COLO829 (cell line): ENCODE measurements at regions not wholly inside any gene's neighbourhood (a gene's known extent, or its start where the extent isn't known, plus 50 kb on each side); places are given as distances from the start of the nearest gene placed in this dataset.
"Not testable (repeated sequence)": the region's sequence is repeated elsewhere in the genome, so short reads cannot be mapped to it uniquely, and the experiment has no call there.

ENCODE experiments used
- DNase-seq: peaks from one replicate; pipeline ENCODE4 v3.0.0; 2012; ENCODE audit warnings: low spot score

DNA sequence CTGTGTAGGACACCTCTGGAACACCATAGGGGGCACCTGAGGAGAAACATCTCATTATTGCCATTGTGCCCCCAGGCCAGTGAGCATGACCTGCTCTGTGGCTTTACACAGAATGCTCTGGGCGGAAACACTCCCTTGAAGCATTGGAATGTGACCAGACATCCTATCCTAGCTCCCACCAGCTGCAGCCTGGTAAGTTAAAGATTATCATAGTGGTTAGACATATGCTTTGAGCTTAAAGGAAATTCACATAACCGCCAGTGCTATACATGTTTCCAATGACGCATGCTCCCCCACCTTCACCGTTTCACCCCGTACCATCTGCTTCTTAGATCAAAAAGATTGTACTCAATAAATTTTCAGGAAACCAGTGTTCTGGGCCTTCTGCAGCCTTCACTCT, 217.7 kb upstream of the CENPE start:
- DNase-seq: no peak

DNA sequence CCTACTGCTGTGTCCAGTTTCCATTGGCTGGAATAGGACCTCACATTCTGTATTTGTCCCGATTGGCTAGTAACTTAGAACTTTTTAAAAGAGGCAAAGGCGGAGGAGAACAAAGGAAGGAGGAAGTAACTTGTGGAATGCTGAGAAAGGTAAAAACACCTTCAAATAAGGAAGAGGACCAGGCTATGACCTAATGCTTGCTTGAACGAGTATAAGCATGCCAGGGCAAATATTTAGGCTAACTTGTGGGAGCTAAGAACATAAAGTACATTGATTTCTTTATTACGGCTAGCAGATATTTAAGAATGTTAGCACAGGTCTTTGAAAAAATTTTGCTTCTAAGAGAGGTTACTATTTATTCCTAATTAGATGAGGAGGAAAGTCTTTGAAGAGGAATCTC, 214.5 kb upstream of the CENPE start:
- not testable (repeated sequence) for DNase-seq

DNA sequence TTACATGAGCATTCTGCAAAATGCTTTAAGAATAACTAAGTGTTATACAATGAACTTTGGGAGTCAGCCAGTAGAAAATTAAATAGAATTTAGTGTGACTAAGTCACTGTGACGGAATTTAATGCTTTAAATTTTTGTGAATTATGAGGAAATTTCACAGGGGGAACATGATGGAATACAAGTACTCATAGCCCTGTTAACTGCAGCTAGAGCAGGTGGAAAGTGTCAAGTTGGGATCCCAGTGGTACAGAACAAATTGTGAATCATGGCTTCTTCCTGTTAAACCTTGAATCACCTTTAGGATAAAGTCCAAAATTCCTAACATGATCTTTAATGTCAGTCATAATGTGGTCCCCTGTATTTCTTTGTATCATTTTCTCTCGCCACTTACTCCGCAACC, 212.2 kb upstream of the CENPE start:
- DNase-seq: no peak

DNA sequence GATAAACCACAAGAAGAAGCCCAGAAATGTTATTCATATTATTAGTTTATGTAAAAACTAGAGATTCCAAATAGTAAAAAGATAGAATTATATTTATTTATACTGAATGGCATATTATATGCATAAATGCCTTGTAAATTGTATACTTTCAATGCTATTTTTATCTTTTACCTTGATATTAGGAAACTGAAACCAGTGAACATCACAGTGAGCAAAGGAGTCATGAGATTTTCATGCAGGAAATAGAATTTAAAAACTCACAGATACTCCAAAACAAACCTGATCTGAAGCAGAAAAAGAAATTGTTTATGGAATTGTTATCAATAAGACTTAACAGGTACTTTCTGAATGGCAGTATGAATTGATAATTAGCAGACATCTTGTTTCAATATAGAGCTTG, 207.3 kb upstream of the CENPE start:
- no peak for DNase-seq

DNA sequence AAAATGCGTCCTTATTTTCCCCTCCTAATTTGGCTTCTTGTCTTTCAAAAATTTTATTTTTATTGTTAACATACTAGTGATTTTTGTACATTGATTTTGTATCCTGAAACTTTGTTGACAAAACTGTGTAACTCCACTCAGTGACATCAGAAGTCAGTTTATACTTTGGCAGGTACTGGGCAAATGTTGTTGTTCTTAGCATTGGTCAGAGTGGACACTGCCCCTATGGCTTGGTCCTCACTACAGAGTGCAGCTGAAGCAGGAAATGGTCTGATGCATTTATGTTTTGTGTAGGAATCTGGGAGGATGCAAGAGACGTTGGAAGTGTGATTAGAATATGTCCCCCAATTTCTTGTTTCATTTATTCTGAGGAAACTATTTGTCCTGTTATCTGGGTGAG, 205.5 kb upstream of the CENPE start:
- DNase-seq: no peak

DNA sequence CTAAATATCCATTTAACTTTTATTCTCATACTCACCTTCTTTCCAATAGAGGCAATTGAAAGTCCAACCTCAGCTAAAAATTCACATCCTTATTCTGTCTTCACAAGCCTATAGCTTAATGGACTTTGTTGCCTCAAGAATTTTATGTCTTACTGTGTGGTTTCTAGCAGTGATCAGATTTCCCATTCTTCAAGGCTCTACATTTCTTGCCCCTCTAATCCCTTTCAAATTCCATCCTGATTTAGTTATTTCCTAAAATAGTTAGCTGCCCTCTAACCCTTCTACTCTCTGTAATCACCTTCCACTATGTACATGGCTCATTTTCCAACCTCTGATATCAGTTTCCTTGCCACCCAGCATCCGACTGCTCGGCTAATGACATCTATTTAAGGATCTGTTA, 204.1 kb upstream of the CENPE start:
- no peak for DNase-seq

DNA sequence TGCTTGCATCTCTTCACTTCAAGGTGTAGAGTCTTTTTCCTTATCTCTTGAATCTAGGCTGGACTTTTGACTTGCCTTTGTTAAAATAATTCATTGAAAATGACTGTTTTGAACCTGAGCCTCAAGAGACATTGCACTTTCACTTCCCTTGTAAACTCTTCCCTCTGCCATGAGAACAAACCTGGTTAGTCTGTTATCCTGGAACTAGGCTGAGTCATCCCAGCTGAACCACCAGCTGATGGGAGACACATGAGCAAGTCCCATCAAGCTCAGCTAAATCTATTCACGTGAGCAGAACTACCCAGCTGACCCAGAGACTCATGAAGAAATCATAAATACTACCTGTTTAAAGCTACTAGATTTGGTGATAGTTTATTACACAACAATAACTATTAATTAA, 202.3 kb upstream of the CENPE start:
- DNase-seq: peak; percentile 16

DNA sequence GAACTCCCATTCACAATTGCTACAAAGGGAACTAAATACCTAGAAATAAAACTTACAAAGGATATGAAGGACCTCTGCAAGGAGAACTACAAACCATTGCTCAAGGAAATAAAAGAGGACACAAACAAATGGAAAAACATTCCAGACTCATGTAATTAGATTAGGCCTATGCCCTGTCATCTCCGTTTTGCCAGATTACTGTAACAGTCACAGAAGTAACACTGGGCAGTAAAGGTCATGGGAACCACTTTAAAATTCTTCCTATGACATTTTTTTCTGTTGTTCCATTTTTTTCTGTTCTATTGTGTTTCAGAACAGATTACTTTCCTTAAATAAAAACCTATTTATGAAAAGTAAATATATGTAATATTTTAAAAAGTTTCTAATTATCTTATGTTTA, 199.4 kb upstream of the CENPE start:
- DNase-seq: no peak

DNA sequence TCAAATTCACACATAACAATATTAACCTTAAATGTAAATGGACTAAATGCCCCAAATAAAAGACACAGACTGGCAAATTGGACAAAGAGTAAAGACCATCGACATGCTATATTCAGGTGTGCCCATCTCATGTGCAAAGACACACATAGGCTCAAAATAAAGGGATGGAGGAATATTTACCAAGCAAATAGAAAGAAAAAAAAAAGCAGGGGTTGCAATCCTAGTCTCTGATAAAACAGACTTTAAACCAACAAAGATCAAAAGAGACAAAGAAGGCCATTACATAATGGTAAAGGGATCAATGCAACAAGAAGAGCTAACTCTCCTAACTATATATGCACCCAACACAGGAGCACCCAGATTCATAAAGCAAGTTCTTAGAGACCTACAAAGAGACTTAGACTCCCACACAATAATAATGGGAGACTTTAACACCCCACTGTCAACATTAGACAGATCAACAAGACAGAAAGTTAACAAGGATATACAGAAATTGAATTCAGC, 189.4 kb upstream of the CENPE start:
- DNase-seq: not testable (repeated sequence)

DNA sequence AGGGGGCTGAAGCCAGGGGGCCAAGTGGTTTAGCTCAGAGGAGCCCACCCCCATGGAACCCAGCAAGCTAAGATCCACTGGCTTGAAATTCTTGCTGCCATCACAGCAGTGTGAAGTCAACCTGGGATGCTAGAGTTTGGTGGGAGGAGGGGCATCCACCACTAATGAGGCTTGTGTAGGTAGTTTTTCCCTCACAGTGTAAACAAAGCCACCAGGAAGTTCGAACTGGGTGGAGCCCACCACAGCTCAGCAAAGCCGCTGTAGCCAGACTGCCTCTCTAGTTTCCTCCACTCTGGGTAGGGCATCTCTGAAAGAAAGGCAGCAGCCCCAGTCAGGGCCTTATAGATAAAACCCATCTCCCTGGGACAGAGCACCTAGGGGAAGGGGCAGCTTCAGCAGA, 187.4 kb upstream of the CENPE start:
- DNase-seq: not testable (repeated sequence)

DNA sequence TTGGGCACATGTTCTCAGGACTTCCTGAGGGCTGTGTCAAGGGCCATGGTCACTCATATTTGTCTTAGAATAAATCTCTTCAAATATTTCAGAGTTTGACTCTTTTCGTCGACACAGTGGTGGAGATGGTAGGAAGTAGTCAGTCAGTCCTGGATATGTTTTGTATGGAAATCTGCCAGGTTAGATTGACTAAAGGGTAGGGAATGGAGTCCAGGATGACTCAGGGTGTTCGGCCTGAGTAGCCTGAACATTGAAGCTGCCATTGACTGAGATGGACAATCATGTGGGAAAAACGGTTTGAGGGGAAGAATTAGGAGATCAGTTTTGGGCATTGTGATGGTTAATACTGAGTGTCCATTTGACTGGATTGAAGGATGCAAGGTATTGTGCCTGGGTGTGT, 177.1 kb upstream of the CENPE start:
- no peak for DNase-seq

DNA sequence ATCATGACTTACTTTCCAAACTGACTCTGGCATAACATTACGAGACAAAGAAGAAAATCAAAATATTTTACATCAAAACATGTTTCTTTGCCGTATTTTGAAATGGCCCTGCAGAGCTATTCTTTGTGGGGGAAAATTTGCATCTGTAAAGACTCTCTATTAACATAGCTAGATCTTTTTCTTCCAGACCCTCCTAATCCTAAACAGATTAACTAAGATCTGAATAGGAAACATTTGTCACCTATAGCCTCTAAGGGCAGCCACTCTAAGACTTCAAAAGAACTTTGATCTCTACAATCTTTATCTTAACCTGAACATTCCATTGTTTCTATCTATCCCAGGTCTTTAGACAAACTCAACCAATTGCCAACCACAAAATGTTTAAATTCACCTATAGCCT, 176.6 kb upstream of the CENPE start:
- DNase-seq: no peak

DNA sequence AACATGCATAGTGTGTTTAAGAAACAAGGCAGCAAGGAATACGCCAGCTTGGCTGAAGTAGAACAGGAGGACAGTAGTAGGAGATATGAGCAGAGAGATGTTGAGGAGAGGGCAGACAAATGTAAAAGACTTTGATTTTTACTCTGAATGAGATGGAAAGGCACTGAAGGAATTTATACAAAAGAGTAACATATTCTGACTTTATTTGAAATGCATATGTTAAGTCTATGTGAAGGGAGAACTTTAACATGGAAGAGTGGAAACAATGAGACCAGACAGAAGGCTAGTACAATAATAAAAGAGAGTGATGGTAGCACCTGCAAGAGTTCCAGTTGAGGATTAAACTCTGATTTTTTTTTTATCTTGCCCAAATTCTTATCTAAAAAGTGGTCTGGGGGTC, 176.2 kb upstream of the CENPE start:
- no peak for DNase-seq

DNA sequence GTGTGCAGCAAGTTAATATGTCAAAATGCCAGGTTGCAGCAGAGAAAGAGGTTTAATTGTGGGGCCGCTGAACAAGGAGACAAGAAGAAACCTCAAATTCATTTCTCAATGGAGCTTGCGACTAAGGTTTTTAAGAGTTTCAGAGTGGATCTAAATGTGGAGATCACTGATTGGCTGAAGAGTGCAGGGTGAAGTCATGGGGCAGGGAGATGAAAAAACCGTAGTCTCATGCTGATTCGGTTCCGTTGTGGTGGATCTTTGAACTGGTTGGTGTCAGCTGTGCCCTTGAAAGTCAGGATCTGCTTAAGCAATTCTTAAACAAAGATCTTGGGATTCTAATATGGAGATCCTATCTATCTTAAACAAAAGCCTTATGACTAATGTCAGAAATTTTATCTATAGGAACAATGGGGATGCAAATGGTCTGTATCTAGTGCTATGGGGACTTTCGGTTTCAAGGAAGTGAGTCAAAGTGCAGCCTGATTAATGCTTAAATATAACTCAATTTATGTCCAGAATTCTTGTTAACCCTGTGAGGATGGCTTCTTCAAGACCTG, 173.9 kb upstream of the CENPE start:
- no peak for DNase-seq

DNA sequence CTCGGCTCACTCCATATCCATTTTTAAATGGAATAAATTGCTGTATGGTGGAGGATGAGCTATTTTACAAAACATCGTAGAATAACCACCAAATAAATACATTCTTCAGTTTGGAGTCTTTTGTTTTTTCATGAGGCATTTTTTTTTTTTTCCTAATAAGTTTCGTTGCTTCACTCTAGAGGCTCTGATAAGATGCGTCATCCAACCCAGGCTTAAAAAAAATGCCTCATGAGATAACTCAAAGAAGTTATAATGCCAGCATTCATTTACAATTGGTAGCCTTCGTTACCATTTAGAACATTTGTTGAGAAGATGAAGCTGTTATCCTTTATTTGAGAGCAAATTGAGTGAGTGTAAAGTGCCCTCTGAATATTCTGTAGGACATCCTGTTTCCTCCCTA, 172.2 kb upstream of the CENPE start:
- DNase-seq: no peak

DNA sequence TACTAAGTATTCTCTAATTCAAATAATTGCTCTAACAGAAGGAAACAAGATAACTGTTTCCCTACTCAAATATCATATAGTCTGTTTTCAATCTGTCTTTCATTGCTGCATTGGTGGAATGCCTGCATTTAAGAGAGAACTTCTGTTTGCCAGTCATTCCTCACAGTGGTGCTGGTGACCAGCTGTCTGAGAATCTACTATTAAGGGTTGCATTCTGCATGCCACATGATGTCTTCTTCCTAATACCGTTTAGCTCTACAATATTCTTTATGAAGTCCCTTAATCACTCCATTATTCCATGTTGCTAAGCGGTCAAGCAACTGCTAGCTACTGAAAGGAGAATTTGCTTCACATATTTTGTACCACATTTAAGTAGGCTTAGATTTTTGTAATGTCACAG, 167.1 kb upstream of the CENPE start:
- no peak for DNase-seq

DNA sequence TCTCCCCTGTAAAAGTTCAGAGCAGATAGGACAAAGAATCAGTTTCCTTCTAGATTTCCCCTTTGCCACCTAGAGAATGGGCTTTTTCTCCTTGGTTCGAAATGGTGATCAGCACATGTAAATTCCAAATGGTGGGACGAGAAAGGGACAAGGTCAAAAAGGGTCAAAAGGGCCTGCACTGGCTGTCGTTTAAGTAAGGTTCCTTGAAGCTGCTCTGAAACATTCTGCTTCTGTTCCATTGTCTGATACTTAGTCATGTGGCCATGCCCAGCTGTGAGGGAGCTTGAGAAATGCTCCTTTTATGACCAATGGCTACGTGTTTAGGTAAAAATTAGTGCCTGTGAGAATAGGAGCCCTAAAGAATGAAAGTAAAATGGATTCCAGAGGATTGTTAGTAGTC, 165.9 kb upstream of the CENPE start:
- DNase-seq: no peak

DNA sequence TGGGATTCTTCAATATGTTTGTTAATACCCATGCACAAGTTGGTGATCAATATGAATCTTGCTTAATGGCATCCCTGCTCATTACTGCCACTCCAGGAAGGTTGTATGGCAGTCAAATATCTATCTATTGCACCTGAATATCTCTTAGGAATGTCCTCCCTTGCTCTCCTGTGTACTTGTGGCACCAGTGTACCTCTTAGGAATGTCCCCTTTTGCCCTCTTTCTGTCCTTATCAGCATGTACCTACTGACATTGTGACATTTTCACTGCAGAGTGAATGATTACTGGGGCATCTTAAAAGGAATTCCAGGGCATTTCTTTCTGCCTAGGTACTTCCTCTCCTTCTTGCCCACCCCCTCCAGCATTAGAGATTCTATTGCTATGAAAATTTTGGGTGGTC, 163.8 kb upstream of the CENPE start:
- no peak for DNase-seq

DNA sequence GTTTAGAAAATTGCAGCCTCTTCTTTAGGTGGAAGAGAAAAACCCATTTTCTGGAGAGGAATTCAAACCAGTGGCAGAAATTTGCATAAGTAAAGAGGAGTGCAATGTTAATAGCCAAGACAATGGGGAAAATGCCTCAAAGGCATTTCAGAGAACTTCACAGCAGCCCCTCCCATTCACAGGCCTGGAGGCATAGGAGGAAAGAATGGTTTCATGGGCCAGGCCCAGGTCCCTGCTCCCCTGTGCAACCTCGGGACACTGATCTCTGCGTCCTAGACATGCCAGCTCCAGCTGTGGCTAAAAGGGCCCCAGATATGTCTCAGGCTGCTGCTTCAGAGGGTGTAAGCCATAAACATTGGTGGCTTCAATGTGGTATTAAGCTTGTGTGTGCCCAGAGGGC, 161.8 kb upstream of the CENPE start:
- no peak for DNase-seq

DNA sequence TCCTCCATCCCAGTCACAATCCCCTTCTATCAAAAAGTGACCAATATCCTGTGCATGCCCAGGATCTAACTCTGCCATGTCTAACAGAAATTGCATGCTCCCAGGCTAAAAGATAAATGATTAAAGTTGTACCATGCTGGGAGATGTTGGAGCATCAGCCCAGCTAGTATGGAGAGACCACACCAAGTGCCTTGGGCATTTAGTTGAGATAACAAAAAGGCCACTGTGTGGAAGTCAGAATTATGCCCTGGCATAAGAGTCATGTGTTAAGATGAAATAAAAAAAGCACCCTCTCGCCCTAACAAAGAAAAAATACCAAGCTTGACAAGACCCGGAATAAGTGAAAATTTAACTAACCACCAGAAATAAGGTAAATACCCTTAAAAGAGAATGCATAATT, 155.9 kb upstream of the CENPE start:
- DNase-seq: peak; percentile 71

DNA sequence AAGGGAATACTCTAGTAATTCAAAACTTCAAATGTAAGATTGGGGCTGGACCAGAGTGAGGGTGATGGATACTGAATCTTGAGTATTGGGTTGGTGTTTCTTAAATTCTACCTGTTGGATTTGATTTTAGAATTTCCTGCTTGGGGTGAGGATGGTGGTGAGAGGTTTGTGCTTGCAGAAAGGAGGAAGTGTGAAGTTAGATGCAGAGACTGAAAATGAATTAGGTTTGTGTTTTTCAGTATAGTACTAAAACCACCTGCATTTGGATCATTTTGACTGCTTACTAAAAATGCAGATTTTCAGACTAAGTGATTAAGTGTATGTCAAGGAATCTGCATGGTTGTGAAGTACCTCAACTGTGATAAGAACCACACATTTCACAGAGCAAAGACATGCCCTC, 131.5 kb upstream of the CENPE start:
- DNase-seq: no peak

DNA sequence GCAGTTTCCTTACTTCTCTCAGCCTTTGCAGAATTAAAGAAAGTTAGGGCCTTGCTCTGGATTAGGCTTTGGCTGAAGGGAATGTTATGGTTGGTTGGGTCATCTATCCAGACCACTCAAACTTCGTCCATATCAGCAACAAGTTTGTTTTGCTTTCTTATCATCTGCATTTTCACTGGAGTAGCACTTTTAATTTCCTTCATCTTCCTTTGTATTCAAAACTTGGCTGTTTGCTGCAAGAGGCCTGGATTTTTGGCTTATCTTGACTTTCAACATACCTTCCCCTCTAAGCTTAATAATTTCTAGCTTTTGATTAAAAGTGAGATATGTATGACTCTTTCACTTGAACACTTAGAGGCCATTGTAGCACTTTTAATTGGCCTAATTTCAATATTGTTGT, 126.7 kb upstream of the CENPE start:
- no peak for DNase-seq

DNA sequence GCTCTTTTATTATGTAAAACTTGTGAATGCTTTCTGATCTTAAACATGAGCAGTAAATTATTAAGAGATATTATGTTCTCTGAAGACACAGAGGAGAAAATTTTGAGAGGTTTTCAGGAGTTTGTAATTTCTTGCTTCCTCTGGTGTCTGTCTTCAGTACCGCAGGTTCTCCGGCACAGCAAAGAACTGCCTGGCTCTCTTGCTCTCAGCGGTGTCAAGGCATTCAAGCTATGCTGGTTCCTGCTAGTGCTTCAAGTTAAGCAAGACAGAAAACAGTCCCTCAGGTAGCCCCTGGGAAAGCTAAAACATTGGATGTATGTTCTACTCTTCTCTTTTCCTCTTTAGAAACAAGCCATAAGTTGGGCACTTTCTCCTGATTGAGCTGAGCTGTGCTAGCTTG, 120.2 kb upstream of the CENPE start:
- no peak for DNase-seq

DNA sequence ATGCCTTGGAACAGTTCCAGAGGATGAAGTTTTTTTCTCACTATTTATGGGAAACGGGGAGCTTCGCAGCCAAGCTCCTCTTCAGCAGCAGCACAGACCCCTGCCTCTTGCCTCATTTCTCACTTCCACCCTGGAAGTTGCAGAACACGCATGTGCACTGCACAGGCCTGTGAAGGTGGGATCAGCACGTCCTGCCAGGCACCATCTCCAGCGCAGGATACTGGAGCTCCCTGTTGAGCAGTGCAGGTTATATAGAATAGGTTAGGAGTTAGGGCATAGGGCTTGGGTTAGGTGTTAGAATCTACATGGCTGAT, 110.1 kb upstream of the CENPE start:
- no peak for DNase-seq
